G401.6 (cell line): ENCODE measurements at regions not wholly inside any gene's neighbourhood (a gene's known extent, or its start where the extent isn't known, plus 50 kb on each side); places are given as distances from the start of the nearest gene placed in this dataset.

Experiments used
- FAIRE-seq: peaks from 2 replicates; lab custom pipeline; 2012; peaks lifted over from hg19 to GRCh38; lab: Jason Lieb, UNC

DNA sequence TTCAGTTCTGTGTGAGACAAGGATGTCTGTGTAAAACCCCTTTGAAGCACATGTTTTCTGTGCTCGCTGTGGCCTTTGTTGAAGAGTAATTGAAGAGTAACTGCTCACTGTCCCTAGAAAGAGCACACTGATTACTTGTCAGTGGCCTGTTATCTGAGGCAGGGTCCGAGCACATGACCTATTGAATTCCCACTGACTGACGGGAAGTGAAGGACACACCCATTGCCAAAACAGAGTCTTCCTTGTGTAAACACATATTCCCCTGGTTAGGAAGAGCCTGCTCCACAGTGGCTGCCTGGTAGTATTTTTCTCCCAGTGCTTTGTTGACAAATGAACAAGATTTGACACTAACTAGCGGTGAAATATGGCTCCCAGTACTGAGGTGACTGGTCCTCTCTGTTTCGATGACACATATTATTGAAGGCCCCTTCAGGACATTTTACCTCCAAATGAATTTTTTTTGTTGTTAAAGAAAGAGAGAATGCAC, 148.5 kb upstream of the GYPC start:
- no peak for FAIRE-seq

DNA sequence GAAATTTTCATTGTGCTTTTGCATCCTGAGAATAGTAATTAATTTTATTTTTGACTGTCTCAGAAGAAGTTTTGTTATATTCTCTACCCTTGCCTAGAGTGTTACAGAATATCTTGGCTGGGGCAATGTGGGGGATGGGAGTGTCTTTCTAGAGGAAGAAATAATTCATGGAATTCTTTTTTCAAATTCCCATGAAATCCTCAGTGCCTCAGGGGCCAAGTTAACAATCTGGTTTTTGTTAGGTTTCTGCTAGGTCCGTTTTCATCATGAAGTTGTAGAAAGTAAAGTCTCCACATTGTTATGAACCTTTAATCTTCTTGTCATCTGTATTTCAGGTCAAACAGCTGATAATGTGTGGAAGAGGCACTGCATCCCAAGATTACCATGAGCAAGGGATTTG, 145.6 kb upstream of the GYPC start:
- no peak for FAIRE-seq

GRCh38 chr2:126510960-126511359, 145.0 kb upstream of the GYPC start:
- FAIRE-seq, result no peak

DNA sequence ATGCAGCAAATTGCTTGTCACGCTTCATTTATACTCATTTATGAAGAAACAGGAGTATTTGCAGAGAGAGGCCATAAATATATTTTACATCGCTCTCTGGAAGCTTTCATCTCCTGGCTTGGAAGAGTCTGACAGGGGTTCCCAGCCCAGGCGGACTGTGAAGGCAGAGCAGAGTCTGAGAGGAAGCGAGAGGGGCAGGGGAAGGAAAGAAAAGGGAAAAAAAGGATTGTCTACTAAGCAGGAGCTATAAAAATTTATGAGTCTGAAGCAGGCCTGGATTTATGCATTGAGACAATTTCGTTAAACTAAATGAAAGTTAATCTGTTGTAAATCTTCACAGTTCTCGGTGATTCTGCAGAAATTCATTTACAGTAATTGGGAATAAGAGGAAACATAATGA, 143.9 kb upstream of the GYPC start:
- no peak for FAIRE-seq

DNA sequence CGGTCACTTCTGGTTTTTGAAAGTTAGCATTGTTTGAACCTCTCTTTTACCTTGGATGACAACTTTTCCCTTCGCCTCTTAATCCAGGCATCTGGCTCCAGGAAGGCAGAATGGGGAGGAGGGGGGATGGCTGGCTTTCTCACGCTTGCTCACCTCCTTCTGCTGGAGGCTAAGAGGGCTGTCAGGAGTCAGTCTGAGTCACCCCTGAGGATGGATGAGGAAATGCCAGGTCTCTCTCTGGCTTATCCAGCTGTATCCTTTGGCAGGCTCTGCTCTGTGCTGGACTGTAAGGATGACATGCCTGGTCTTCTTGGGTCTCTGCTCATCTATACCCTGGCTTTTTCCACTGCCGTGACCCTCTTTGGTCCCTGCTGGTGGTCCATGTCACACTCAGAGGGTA, 142.9 kb upstream of the GYPC start:
- FAIRE-seq, result no peak

DNA sequence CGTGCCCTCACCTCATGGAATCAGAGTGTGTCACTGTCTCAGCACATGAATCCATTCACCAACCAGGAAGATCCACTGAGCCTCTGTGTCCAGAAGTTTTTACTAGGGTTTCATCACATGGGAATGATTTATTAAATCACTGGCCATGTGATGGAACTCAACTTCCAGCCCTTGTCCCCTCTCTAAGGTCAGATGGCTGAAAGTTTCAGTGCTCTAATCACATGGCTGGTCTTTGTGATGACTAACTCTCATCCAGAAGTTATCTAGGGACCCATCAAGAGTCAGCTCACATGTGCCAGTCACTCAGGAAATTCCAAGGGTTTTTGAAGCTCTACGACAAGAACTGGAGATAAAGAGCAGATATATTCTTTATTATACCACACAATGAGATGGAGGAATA, 140.5 kb upstream of the GYPC start:
- no peak for FAIRE-seq

- no peak for FAIRE-seq
These were observed 137.8 kb upstream of the GYPC start for GRCh38 chr2:126518196-126518595.

DNA sequence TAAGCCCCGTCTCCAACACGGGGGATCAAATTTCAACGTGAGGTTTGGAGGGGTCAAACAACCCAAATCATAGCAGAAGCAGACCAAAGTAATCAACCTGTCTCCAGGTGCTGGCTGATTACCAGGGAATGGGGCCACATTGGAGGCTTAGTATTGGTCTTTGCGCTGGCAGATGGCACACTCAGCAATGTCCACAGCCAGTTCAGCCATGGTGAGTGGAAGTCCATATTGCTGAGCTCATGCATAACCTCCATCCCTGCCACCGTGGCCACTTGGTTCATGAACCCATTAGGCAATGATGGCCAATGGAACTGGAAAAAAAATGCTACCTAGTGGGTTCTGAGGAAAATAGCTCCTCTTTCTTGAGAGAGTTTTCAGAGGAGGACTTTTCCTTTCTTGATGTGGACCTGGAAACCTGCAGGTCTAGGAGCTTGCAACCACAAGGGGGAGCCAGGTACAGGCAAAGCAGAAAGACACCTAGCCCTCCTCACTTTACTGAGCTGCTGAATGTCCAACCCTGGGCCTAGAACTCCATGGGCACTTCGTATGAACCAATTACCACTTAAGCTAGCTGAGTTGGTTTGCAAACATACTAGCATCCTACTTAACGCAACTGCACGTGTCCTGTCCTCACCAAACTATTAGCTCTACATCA, 128.0 kb upstream of the GYPC start:
- FAIRE-seq, result no peak

- no peak for FAIRE-seq
These were observed 124.9 kb upstream of the GYPC start for GRCh38 chr2:126531029-126531428.

DNA sequence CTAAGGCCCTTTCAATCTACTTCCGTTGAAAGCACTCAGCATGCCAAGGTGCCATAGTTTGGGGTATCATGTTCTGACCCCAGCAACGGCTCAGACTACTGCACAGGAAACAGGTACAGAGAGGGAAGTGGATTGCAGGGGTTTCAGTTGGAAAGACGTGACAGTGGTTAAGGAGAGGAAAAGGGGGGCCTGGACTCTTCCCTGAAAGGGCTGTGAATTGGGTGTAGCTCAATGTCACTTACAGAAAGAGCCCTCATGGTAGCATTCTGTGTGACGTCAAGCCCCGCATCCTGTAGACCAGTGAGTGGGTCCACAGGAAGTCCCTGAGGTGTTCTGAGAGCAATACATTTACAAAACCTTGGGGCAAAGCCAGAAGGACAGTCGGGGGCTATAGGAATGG, 121.5 kb upstream of the GYPC start:
- FAIRE-seq, result no peak

DNA sequence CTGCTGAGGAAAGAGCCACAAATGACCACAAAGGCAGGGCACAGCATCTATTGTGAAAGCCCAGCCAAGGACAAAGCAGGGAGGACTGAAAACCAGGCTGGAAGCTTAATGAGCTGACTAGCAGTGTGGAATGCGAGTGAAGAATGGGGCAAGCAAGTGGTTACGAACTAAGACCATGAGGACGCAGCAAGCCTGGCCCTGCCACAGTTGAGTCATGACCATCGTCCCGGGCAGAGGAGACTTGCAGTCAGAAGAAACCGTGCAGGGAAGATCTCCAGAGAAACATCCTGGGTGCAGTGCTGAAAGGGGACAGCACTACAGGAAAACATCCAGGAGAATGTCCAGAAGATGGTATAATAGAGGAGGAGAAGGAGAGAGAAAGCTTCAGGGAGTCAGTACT, 120.5 kb upstream of the GYPC start:
- no peak for FAIRE-seq

GRCh38 chr2:126536605-126537200, 119.3 kb upstream of the GYPC start:
- FAIRE-seq, result no peak

DNA sequence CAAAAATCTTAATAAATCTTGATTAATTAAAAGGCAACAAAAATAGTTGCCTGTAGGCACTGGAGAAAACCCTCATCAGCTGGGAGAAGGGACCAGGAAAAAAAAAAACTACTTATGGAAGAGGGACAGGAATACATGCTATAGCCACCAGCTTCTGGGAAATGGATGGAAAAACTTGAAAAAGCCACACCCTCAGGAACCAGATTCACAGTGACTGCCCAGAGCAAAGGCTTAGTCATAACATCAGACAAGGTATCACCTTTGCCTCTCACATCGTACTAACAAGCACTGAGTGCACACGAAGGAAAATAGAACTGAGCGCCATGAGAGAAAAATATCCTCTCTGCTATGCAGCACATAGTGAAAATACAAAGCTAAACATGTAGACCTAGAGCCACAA, 116.9 kb upstream of the GYPC start:
- no peak for FAIRE-seq

DNA sequence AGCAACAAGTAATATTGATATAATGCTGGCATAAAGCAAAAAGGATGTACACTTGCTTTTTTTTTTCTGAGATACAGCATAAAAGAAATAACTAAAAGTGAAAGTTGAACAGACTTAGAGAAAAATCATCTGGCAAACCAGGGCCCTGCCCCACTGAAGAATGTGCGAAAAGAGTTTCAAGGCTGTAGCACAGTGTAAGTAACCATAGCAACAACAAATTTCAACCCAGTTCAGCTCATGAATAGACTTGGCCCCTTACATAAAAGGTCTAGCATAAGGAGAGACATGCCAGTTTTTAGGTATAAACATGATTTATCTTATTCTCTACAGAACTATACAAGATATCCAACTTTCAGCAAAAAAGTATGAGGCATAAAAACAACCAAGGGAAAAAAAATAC, 113.7 kb upstream of the GYPC start:
- no peak for FAIRE-seq

DNA sequence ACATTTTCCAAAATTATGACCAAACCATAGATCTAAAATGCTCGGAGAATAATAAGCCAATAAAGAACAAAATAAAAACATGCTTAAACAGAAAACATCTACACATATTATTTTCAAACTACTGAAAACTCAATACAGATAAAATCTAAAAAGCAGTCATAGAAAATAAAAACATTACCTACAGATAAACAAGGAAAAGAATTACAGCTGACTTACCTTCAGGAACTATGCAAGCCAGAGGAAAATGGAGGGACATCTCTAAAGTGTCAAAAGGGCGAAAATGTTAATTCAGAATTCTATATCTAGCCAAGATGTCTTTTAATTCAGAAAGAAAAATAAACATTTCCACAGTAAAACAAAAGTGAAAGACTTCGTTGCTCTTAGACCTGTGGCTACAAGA, 112.9 kb upstream of the GYPC start:
- no peak for FAIRE-seq

- FAIRE-seq, result no peak
These were observed 97.9 kb upstream of the GYPC start for GRCh38 chr2:126558029-126558428.

DNA sequence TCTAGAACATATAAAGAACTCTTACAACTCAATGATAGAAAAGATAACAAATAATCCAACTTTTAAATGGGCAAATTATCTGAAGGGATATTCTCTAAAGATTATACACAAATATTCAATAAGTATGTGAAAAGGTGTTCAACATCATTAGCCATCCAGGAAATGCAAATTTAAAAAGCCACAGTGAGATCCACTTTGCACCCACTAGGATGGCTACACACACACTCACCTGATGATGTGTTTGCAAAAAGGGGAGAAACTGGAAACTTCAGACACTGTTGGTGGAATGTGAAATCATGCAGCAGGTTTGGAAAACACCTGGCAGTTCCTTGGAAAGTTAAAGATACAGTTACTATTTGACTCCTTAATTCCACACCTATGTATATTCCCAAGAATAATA, 87.2 kb upstream of the GYPC start:
- FAIRE-seq, result no peak

- no peak for FAIRE-seq
These were observed 84.6 kb upstream of the GYPC start for GRCh38 chr2:126571403-126571802.

GRCh38 chr2:126575631-126576030, 80.3 kb upstream of the GYPC start:
- FAIRE-seq, result no peak

- no peak for FAIRE-seq
These were observed 76.1 kb upstream of the GYPC start for GRCh38 chr2:126579868-126580267.

DNA sequence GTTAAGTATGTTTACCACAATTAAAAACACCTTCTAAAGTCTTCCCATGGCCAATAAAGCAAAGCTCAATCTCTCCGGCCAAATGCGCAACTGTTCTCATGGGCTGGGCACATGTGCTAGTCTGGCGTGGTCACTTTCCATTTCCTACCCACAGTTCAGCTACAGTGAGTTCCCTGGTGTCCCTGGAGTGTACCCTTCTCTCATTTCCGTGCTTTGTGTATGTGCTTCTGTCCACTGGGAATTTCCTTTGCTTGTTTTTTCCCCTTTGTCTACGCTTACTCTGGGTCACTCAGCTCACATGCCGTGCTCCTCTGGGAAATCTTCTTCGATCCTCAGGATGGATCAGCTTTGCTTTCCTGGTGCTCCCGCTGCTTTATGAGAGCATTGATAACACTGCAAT, 69.6 kb upstream of the GYPC start:
- no peak for FAIRE-seq

DNA sequence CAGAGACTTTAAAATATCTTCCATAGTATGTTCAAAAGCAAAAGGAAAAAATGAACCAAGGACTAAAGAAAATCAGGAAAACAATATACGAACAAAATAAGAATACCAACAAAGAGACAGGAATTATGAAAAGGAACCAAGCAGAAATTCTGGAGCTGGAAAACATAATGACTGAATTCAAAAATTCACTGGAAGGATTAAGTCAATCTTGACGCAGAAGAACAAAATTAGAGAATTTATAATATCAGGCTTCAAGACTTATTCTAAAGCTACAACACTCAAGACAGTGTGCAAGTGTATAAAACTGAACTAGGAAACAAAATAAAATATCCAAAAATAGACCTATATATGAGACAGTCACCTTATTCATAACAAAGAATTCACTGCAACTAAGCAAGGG, 56.9 kb upstream of the GYPC start:
- FAIRE-seq, result no peak

DNA sequence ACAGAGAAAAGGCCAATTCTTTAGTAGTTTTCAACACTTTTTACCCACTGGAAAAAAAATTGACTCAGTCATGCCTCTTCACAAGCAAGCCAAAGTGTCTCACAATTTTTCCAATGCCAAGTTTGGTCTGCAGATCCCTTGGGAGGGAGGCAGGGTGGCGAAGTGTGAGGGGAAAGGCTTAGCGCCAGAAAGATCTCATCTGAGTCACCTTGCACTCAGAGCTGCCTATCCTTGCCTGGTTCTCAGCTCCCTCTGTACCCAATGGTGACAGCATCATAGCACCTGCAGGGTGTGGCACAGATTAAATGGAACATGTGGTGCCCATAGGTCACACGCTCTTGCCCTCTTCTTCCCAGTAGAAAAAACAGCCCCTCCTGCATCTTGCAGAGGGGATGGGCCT, 55.2 kb upstream of the GYPC start:
- no peak for FAIRE-seq

DNA sequence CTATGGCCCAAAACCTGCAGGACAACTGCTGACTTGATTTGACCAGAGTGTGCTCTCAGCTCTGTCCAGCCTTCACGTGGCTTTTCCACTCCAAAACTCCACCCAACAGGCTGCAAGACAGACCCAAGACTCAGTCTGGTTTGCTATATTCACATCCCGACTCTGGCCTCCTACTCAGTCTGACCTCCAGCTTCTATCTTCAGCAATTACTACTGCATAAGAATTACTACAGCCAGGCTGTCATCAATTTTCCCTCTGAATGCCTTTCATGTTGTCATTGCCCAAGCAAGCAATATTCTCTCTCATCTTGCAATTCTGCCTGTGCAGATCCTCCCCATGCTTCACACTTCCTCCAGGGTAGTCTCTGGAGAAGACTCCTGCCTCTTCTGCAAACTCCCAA, 53.6 kb upstream of the GYPC start:
- FAIRE-seq, result no peak
